ENCODE measurements at regions not wholly inside any gene's neighbourhood (a gene's known extent, or its start where the extent isn't known, plus 50 kb on each side); places are given as distances from the start of the nearest gene placed in this dataset.

DNA sequence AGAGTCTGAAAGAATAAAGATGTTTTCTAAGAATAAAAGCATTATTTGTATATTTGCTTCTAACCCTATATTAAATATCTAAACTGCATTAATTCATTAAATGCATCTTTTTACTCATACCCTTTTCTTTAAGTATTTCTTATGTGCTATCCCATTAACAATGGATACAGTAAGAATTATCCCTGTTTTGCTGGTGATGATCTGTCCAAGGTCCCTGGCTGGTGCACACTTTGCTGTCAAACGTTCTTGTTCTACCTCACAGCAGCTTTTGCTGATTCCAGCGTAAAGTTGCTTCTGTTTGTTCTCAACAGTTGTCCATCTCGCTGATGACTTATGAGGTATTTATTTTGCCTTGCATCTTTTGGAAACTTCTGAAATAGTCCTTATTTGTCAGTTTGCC lies 504.0 kb downstream of the PLCL1 start:
- no peak overlapping the region for H3K9ac ChIP-seq (ENCODE audit: low read depth, low read length, poor library complexity)
- H2AFZ ChIP-seq (ENCODE audit: low read length), result no peak overlapping the region
- H2BK120ac ChIP-seq (ENCODE audit: low read depth, low read length), result no peak overlapping the region
- H3K9me3 ChIP-seq (replicated peaks in 1 of 2; ENCODE audit: control insufficient read depth in 2 of 2, insufficient read depth in 1 of 2, low read depth in 1 of 2, low read length in 2 of 2), result no peaks in the 10 kb centered on the region
- no peak overlapping the region for H3K18ac ChIP-seq (ENCODE audit: low read length)
- H2AK5ac ChIP-seq (ENCODE audit: low read depth, low read length), result no peak overlapping the region
- no peak overlapping the region for H2BK5ac ChIP-seq (ENCODE audit: low read length)
- no peaks in the 10 kb centered on the region for H3K36me3 ChIP-seq (replicated peaks in 1 of 2; ENCODE audit: control insufficient read depth in 2 of 2, insufficient read depth in 2 of 2, low read length in 2 of 2)
- no peak overlapping the region for H3K4me3 ChIP-seq (ENCODE audit: low read length in 2 of 2)
- H4K91ac ChIP-seq (ENCODE audit: low read depth, low read length, poor library complexity), result no peak overlapping the region
- H2BK15ac ChIP-seq (ENCODE audit: low read length), result no peak overlapping the region
- WGBS, 2 donors (ENCODE audit: extremely low coverage in 2 of 2, insufficient read length in 2 of 2, insufficient replicate concordance in 1 of 2), result no CpG with 5 or more reads among the region's 3 CpGs
- no peak overlapping the region for H4K8ac ChIP-seq (ENCODE audit: low read depth, low read length)
- H3K4me2 ChIP-seq (ENCODE audit: insufficient read depth, low read length, poor library complexity, severe bottlenecking), result no peak overlapping the region
- peaks cover 0 to 8% (median 0%) of the 10 kb centered on the region in 3 experiments for H3K27me3 ChIP-seq (ENCODE audit: control insufficient read depth in 3 of 3, insufficient read depth in 3 of 3, low read depth in 1 of 3, low read length in 3 of 3)
- H3K4me1 ChIP-seq (ENCODE audit: control insufficient read depth in 2 of 2, insufficient read depth in 1 of 2, low read depth in 1 of 2, low read length in 2 of 2), result peaks cover 0 to 2% of the 10 kb centered on the region in 2 donors
- H3K79me1 ChIP-seq (ENCODE audit: low read depth, low read length), result no peaks in the 10 kb centered on the region
- H3K23ac ChIP-seq (ENCODE audit: low read depth, low read length, poor library complexity), result no peak overlapping the region
- no peak overlapping the region for H3K14ac ChIP-seq (ENCODE audit: low read length)
- no peak for DNase-seq (ENCODE audit: low spot score)
- no peak overlapping the region for H3K27ac ChIP-seq (replicated peaks; ENCODE audit: low read length)
- no peak overlapping the region for H3K4ac ChIP-seq (ENCODE audit: low read length)
- no peak overlapping the region for H2BK12ac ChIP-seq (ENCODE audit: low read length)

DNA sequence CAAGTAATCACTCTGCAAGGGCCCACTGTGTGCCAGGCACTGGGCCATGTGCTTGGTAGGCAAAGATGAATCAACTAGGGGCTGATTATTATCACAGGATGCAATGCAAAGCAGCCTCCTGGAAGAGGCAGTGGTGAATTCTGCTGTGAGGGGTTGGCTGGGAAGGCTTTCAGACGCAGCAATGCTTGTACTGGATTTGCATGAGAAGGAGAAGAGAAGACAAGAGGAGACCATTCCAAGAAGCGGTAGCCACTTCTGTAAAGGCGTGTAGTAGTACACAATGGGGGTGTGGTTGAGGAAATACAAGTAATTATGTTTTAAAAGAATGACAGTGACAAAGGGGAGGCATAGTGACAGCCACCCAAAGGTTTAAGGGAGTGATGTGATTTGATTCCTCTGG lies 502.7 kb downstream of the PLCL1 start:
- no peak overlapping the region for H3K4ac ChIP-seq (ENCODE audit: low read length)
- no peak overlapping the region for H3K27ac ChIP-seq (replicated peaks; ENCODE audit: low read length)
- DNase-seq (ENCODE audit: low spot score), result no peak
- WGBS, 2 donors (ENCODE audit: extremely low coverage in 2 of 2, insufficient read length in 2 of 2, insufficient replicate concordance in 1 of 2), result no CpG with 5 or more reads among the region's 3 CpGs
- H3K4me2 ChIP-seq (ENCODE audit: insufficient read depth, low read length, poor library complexity, severe bottlenecking), result no peak overlapping the region
- no peaks in the 10 kb centered on the region for H3K36me3 ChIP-seq (replicated peaks in 1 of 2; ENCODE audit: control insufficient read depth in 2 of 2, insufficient read depth in 2 of 2, low read length in 2 of 2)
- H3K9ac ChIP-seq (ENCODE audit: low read depth, low read length, poor library complexity), result no peak overlapping the region
- peaks cover 0 to 8% (median 0%) of the 10 kb centered on the region in 3 experiments for H3K27me3 ChIP-seq (ENCODE audit: control insufficient read depth in 3 of 3, insufficient read depth in 3 of 3, low read depth in 1 of 3, low read length in 3 of 3)
- H2BK120ac ChIP-seq (ENCODE audit: low read depth, low read length), result no peak overlapping the region
- no peaks in the 10 kb centered on the region for H3K79me1 ChIP-seq (ENCODE audit: low read depth, low read length)
- no peak overlapping the region for H4K8ac ChIP-seq (ENCODE audit: low read depth, low read length)
- H3K4me1 ChIP-seq (ENCODE audit: control insufficient read depth in 2 of 2, insufficient read depth in 1 of 2, low read depth in 1 of 2, low read length in 2 of 2), result peaks cover 0 to 2% of the 10 kb centered on the region in 2 donors
- no peak overlapping the region for H3K18ac ChIP-seq (ENCODE audit: low read length)
- H2BK12ac ChIP-seq (ENCODE audit: low read length), result no peak overlapping the region
- no peak overlapping the region for H2AFZ ChIP-seq (ENCODE audit: low read length)
- no peak overlapping the region for H3K23ac ChIP-seq (ENCODE audit: low read depth, low read length, poor library complexity)
- no peak overlapping the region for H4K91ac ChIP-seq (ENCODE audit: low read depth, low read length, poor library complexity)
- no peak overlapping the region for H2BK5ac ChIP-seq (ENCODE audit: low read length)
- no peak overlapping the region for H2AK5ac ChIP-seq (ENCODE audit: low read depth, low read length)
- no peak overlapping the region for H3K4me3 ChIP-seq (ENCODE audit: low read length in 2 of 2)
- no peaks in the 10 kb centered on the region for H3K9me3 ChIP-seq (replicated peaks in 1 of 2; ENCODE audit: control insufficient read depth in 2 of 2, insufficient read depth in 1 of 2, low read depth in 1 of 2, low read length in 2 of 2)
- H3K14ac ChIP-seq (ENCODE audit: low read length), result no peak overlapping the region
- H2BK15ac ChIP-seq (ENCODE audit: low read length), result no peak overlapping the region

DNA sequence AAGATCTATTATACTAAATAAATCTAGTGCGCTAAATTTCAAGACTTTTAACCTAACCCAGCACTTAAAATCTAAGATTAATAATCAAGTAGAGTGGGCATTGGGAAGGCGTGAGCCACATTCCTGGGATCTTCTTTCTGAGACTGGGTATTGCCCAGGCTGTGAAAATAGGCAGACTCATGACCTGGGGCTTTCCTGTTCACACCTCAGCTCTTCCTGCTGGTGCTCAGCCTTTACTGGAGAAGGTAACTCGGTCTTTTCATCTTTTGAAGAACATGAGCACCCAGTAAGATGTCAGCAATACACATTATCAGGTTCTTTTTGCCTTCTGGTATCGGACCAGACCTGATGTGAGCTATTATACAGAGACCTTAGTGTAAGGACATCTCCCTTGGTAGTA lies 500.5 kb downstream of the PLCL1 start:
- no peak overlapping the region for H3K4ac ChIP-seq (ENCODE audit: low read length)
- no peak overlapping the region for H3K23ac ChIP-seq (ENCODE audit: low read depth, low read length, poor library complexity)
- no peaks in the 10 kb centered on the region for H3K79me1 ChIP-seq (ENCODE audit: low read depth, low read length)
- no peak overlapping the region for H3K9ac ChIP-seq (ENCODE audit: low read depth, low read length, poor library complexity)
- H3K27me3 ChIP-seq (ENCODE audit: control insufficient read depth in 3 of 3, insufficient read depth in 3 of 3, low read depth in 1 of 3, low read length in 3 of 3), result peaks cover 0 to 7% (median 0%) of the 10 kb centered on the region in 3 experiments
- H2BK5ac ChIP-seq (ENCODE audit: low read length), result no peak overlapping the region
- H3K4me1 ChIP-seq (ENCODE audit: control insufficient read depth in 2 of 2, insufficient read depth in 1 of 2, low read depth in 1 of 2, low read length in 2 of 2), result peaks cover 0 to 2% of the 10 kb centered on the region in 2 donors
- H3K9me3 ChIP-seq (replicated peaks in 1 of 2; ENCODE audit: control insufficient read depth in 2 of 2, insufficient read depth in 1 of 2, low read depth in 1 of 2, low read length in 2 of 2), result no peaks in the 10 kb centered on the region
- H3K4me3 ChIP-seq (ENCODE audit: low read length in 2 of 2), result no peak overlapping the region
- no peak overlapping the region for H3K4me2 ChIP-seq (ENCODE audit: insufficient read depth, low read length, poor library complexity, severe bottlenecking)
- H3K27ac ChIP-seq (replicated peaks; ENCODE audit: low read length), result no peak overlapping the region
- no peak overlapping the region for H3K14ac ChIP-seq (ENCODE audit: low read length)
- no peak overlapping the region for H2BK120ac ChIP-seq (ENCODE audit: low read depth, low read length)
- no CpG with 5 or more reads among the region's 4 CpGs for WGBS, 2 donors (ENCODE audit: extremely low coverage in 2 of 2, insufficient read length in 2 of 2, insufficient replicate concordance in 1 of 2)
- no peak overlapping the region for H2BK15ac ChIP-seq (ENCODE audit: low read length)
- H4K91ac ChIP-seq (ENCODE audit: low read depth, low read length, poor library complexity), result no peak overlapping the region
- DNase-seq (ENCODE audit: low spot score), result no peak
- H4K8ac ChIP-seq (ENCODE audit: low read depth, low read length), result no peak overlapping the region
- H3K36me3 ChIP-seq (replicated peaks in 1 of 2; ENCODE audit: control insufficient read depth in 2 of 2, insufficient read depth in 2 of 2, low read length in 2 of 2), result no peaks in the 10 kb centered on the region
- H2AK5ac ChIP-seq (ENCODE audit: low read depth, low read length), result no peak overlapping the region
- H2BK12ac ChIP-seq (ENCODE audit: low read length), result no peak overlapping the region
- H3K18ac ChIP-seq (ENCODE audit: low read length), result no peak overlapping the region
- no peak overlapping the region for H2AFZ ChIP-seq (ENCODE audit: low read length)

GRCh38 chr2:198297350-198297749 lies 493.0 kb downstream of the PLCL1 start:
- H2AK5ac ChIP-seq (ENCODE audit: low read depth, low read length), result no peak overlapping the region
- no peak overlapping the region for H3K4me3 ChIP-seq (ENCODE audit: low read length in 2 of 2)
- no peak overlapping the region for H3K18ac ChIP-seq (ENCODE audit: low read length)
- H3K4me2 ChIP-seq (ENCODE audit: insufficient read depth, low read length, poor library complexity, severe bottlenecking), result no peak overlapping the region
- no peak for DNase-seq (ENCODE audit: low spot score)
- H2AFZ ChIP-seq (ENCODE audit: low read length), result no peak overlapping the region
- no peak overlapping the region for H2BK15ac ChIP-seq (ENCODE audit: low read length)
- no peak overlapping the region for H4K8ac ChIP-seq (ENCODE audit: low read depth, low read length)
- H3K27ac ChIP-seq (replicated peaks; ENCODE audit: low read length), result no peak overlapping the region
- no peaks in the 10 kb centered on the region for H3K79me1 ChIP-seq (ENCODE audit: low read depth, low read length)
- no peak overlapping the region for H3K4ac ChIP-seq (ENCODE audit: low read length)
- no peak overlapping the region for H2BK12ac ChIP-seq (ENCODE audit: low read length)
- no peak overlapping the region for H4K91ac ChIP-seq (ENCODE audit: low read depth, low read length, poor library complexity)
- H3K4me1 ChIP-seq (ENCODE audit: control insufficient read depth in 2 of 2, insufficient read depth in 1 of 2, low read depth in 1 of 2, low read length in 2 of 2), result no peaks in the 10 kb centered on the region
- no peak overlapping the region for H3K9ac ChIP-seq (ENCODE audit: low read depth, low read length, poor library complexity)
- no peaks in the 10 kb centered on the region for H3K9me3 ChIP-seq (replicated peaks in 1 of 2; ENCODE audit: control insufficient read depth in 2 of 2, insufficient read depth in 1 of 2, low read depth in 1 of 2, low read length in 2 of 2)
- peaks cover 0 to 6% (median 0%) of the 10 kb centered on the region in 3 experiments for H3K27me3 ChIP-seq (ENCODE audit: control insufficient read depth in 3 of 3, insufficient read depth in 3 of 3, low read depth in 1 of 3, low read length in 3 of 3)
- no peak overlapping the region for H2BK5ac ChIP-seq (ENCODE audit: low read length)
- H2BK120ac ChIP-seq (ENCODE audit: low read depth, low read length), result no peak overlapping the region
- H3K36me3 ChIP-seq (replicated peaks in 1 of 2; ENCODE audit: control insufficient read depth in 2 of 2, insufficient read depth in 2 of 2, low read length in 2 of 2), result no peaks in the 10 kb centered on the region
- no CpG with 5 or more reads among the region's 2 CpGs for WGBS, 2 donors (ENCODE audit: extremely low coverage in 2 of 2, insufficient read length in 2 of 2, insufficient replicate concordance in 1 of 2)
- H3K14ac ChIP-seq (ENCODE audit: low read length), result no peak overlapping the region
- no peak overlapping the region for H3K23ac ChIP-seq (ENCODE audit: low read depth, low read length, poor library complexity)
